Umbilical cord (tissue), 1 donor: ENCODE measurements at regions not wholly inside any gene's neighbourhood (a gene's known extent, or its start where the extent isn't known, plus 50 kb on each side); places are given as distances from the start of the nearest gene placed in this dataset.
A peak's percentile ranks its signal among the peaks of the same experiment; 100 is the strongest.

Experiments
- DNase-seq: peaks from one replicate; pipeline ENCODE4 v3.0.0-alpha.2; 2015; ENCODE audit warnings: low spot score

DNA sequence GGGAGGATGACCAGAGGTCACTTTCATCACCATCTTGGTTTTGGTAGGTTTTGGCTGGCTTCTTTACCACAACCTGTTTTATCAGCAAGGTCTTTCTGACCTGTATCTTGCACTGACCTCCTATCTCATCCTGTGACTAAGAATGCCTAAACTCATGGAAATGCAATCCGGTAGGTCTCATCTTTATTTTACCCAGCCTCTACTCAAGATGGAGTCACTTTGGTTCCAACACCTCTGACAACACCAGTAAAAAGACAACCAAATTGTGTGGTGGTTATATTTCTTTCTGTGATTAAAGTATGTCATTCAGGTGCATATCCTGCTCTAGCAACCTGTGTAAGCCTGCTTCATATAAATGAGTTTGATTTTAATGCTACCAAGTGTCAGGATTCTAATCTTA is 636.7 kb downstream of the PCDH7 start:
- DNase-seq: no peak

DNA sequence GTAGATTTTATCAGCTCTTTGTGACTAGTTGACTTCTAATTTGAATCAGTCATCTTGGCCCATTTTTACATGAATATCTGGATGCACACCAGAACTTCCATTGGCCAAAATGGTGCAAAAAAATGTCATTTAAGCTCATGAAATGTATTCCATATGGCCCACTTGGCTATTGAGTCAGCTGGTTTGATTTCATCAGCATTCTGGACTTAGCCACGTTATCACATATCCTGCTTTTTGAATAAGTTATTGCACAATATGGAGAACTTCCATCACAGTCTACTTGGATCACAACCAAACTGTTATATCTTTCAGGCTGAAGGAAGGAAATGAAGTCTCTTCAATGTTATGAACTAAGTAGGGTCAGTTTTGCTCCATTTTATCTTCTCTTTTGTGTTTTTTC is 640.6 kb downstream of the PCDH7 start:
- peak; percentile 26 for DNase-seq

DNA sequence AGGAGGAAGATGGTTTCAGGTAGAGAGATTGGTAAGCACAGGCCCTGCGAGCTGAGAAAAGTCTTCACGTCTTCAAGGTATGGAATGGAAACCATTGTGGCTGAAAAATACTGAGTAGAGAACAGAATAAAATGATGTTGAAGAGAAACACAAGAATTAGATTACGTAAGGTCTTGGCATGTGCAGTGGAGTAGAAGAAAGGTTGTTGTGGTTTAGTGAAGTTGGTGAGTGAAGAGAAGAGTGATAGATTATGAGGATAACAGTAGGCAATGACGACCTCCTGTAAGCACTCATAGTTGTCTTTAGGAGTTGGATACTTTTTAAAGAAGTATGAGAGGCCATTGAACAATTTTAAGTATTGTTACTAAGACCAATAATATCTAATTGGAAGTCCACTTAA is 642.6 kb downstream of the PCDH7 start:
- no peak for DNase-seq

DNA sequence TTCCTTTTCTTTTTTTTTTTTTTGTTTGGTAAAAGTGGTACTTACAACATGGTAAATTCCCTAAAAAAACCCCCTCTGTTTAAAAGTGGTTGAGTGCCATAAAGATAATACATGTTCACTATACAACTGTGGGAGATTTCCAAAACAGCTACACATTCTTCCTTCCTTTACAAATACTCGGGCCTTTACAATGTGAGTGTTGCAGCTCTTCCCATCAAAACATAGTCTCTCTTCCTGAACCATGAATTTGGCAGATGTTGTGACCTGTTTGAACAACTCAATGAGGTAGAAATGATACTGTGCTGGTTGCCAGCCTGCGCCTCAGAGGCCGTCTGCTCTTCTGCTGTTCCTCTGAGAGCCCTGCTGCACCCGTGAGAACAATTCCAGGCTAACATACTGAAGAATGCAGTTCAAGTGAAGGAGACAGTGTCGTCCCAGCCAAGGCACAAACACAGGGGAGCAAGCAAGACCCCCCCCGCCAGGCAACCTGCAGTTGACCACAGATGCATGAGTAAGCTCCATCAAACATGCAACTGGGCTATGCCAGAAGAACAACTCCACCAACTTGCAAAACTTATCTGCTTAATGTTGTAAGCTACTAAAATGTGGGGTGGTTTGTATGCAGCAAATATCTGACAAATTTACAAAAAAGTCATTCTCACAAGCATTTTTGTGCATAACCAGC is 645.0 kb downstream of the PCDH7 start:
- DNase-seq: no peak

DNA sequence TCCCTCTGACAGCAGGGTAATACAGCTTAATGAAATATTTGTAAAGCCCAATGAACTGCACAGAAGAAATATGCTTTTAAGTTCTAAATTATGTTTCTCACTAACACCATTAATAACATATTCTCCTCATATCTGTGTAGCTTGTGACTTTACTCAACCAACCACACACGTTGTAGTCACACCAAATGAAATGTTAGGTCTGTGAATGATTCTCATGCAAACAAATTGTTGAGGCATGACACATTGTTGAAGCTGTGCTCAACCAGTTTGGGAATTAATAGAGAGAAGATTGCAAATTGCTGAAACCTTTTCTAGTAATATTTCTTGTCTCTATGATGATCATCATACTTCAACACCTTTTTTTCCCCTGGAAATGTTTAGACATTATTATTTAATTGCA is 645.9 kb downstream of the PCDH7 start:
- DNase-seq: no peak

DNA sequence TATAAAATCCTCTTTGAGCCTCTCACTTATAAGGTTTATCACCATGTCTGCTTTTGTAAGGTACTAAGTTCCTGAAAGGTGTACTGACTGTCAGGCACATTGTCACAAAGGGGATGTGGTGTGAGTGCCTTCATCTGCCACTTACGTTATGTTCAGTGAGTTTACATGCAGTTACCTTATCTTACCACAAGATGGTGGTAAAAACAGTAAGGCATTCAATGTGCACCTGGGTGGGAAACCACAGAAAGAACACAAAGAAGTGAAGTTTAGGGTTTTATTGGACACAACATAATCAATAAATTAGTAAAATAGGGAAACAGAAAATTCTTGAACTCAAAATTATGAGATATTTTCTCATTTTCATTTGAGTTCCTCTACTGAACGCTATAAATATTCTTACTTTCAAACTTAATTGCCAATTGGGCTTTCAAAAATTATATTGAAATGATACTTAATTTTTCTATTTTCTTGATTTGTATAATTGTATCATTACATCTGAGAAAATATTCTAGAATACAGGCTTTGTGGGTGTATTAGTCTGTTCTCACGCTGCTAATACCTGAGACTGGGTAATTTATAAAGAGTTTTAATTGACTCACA is 650.8 kb downstream of the PCDH7 start:
- peak; percentile 52 for DNase-seq

DNA sequence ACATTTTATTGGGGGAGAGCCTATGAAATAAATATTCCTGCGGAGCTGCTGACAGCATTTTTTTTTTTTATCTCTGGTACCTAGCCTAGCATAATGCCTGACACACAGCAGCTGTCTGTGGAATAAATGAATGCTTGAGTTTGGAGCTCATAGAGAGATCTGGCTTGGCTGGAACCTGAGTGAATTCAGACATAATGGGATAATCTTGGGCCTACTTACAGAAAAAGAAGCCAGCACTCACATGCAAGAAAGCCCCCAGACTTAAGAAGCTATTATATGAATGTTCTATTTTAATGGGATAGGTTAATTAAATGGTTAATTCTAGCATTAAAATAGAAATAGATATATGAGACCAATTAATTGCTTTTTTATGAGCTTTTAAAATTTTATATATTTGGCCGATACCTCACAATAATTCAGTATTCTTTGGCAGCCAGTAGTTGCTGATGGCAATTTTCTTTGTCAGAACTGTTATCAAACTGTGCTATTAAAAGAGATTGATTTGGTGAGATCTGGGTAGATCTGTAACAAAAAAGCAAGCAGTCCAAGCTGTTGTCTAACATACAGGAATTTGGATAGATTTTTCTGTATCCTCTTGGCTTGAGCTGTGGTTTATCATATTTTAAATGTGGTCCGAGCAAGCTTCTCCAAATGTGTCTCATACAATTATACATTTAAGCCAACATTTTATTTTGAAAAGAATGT is 654.2 kb downstream of the PCDH7 start:
- DNase-seq: peak; percentile 5

DNA sequence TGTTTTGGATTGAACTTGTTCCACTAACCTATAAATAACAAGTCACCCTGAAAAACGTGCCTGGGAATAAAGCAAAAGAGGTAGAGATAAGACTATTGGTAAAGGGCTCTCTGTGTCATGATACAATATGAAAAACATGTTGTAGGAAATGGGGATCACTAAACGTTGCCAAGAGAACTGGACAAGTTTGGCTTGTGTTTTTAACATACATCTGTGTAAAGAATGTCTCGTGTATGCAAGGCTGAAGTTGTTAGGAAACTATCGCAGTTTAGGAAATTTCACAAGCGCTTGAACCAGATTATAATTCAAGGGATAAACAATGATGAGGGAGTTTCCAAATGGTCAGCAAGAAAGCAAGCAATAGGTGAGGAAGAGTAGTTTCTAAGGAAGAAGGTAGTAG is 655.8 kb downstream of the PCDH7 start:
- DNase-seq: no peak

DNA sequence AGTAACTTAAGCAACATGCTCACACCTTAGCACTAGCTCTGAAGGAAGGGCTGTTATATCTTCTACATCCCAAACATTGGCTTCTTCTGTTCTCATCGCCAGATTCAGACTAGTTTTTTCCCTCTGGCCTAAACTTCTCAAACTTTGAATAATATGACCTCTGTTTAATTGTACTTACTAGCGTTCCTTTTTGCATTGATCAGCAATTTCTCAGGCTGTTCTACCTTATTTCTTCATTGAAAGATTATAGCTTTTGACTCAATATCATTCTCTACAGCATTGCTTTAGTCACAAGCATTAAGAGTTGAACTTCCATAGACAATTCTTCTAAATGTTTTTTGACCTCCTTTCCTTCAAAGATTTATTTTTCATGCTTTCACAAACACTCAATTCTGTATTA is 659.2 kb downstream of the PCDH7 start:
- no peak for DNase-seq

DNA sequence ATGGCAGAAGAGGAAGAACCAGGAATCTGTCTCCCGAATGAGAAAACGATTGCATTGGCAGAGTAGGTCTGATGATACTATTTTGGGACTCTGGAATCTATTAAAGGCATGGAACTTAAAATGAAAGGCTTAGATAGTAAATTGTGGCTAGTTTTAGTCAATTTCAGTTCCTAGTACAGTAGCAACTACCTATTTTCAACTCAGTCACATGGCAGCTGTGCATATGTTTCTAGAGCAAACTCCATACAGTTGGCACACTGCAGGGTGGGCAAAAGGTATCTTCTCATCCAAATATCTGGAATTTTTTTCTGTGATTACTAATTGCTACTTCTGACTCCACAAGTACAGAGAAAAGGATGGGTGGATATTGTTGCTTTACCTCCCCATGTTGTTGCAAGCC is 663.6 kb downstream of the PCDH7 start:
- no peak for DNase-seq

DNA sequence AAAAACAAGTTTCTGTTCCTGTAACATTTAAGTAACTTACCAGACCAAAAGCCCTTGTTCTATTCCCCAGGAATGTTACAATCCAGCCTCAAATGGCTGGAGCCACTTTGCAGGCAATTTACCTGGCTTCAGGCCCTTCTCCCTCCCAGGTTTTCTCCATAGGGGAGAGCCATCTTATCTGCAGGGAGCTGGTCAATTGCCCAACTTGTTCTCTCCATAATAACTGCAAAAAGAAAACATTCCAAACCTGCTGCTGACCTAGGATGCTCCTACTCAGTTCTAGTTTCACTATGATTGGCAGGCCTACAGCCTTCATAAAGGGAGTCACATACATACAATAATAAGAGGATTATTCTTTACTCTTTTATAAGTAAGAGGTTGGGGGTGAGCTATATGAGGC is 670.7 kb downstream of the PCDH7 start:
- DNase-seq: no peak

DNA sequence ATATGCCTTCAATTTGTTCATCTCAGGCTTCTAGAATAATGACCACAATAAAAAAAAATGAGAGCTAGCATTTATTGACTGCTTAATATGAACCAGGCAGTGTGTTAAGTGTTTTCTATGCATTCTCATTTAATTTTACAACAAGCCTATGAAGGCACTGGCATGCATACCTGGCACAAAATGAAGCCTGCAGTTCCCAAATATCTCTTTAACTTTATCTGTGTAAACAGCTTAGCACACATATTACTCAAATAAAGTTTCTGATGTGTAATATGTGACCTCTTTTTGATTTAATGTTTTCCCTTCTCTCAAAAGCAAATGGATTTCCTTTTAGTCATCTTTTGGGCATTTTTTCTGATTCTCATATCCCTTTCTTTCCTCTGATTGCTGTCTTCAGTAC is 671.8 kb downstream of the PCDH7 start:
- no peak for DNase-seq

DNA sequence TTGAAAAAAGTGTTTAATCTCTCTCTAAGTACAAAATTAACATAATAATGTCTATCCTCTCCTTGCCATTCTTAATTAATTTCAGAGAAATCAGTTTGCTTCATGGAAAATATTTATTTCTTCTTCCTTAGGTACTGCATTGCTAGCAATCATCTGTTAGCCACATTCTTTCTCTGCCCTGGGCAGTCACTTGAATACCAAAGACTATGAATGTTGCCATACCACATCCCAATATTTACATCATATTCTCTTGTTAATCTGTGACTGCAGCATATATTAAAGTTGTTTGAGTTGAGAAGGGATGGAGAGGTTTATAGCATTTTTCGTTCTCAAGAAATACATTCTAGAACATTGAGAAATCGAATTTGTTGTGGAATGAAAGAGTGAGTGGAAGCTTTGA is 672.8 kb downstream of the PCDH7 start:
- no peak for DNase-seq

DNA sequence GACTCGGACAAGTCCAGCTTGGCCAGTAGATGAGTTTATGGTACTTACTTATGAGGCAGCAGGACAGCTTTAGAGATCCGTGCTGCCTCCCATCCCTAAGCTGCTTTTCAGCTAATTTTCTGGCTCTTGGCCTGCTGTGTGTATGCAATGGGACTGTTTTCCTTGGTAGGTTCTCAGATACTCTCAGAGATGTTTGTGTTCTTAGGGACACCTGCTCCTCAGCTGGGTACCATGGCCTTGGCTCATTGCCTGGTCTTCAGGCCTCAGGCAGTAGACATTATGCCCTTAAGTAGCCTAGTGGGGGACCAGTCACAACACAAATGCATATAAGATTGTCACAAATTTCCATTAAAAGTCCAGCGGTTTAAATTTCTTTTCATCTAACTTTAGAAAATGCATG is 688.0 kb downstream of the PCDH7 start:
- DNase-seq: no peak

DNA sequence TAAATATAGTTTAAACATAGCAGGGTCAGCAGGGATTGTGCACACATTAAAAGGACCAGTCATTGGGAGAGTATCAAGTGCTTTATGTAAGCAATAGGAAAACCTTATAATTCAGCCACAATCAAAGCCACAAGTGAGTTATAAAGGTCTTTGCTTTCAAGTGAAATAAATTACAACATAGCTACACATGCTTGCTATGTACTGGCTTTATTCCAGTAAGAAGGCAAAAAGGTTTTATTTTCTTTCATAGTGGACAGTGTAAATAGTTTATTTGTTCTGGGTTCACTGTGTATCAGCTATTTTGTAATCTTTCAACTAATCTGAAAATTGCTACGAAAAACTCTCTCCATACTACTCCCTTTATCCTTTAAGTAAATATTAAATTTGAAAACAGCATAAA is 691.4 kb downstream of the PCDH7 start:
- no peak for DNase-seq

DNA sequence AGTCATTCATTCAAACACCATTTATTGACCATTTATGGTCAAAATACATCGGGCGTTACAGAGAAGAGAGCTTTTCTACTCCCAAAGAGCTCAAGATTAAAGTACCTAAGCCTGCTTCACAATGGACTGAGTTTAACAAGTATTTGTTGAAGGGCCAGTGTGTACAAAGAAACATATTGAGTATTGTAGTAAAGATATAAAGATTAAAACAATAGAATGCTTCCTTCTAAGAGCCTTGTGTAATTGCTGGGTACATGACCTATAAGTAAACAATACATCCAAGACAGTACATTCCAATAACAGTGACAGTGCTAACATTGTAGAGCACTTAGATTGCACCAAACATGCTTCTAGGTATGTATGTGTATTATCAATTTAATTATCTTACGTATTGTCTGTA is 695.5 kb downstream of the PCDH7 start:
- DNase-seq: no peak

DNA sequence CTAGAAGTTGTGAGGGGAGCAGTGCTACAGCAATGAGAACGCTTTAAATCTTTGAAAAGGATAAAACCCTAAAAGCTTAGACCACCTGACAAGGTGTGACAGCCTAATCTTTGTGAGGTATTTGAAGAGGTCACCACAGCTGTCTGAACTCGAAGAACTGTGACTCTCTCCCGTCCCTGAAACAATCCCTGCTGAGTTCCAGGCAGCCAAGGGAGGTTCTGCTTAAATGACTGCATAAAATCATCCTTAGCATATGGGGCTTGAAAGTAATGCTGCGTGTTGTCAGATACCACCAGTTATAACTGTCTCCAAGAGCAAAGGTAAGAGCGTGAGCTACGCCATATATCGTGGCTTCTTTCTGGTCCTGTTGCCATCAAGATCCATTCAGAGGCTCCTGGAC is 696.3 kb downstream of the PCDH7 start:
- no peak for DNase-seq

DNA sequence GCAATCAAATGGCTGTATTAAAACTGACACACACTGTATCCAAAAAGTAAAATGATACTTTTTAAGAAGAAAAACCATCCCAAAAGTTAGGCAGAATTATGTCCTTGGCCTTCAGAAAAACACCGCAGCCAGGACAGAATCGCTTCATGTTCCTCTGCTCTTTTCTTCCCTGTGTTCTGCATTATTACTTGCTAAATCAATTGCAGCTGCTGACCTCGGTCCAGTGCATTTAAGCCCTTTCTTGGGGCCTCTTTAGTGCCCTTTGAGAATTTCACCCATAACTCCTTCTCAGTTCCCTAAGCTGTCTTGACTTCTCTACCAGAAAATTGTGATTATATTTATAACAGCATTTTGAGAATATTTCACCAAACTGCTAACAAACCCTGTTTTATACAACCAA is 696.9 kb downstream of the PCDH7 start:
- DNase-seq: no peak

DNA sequence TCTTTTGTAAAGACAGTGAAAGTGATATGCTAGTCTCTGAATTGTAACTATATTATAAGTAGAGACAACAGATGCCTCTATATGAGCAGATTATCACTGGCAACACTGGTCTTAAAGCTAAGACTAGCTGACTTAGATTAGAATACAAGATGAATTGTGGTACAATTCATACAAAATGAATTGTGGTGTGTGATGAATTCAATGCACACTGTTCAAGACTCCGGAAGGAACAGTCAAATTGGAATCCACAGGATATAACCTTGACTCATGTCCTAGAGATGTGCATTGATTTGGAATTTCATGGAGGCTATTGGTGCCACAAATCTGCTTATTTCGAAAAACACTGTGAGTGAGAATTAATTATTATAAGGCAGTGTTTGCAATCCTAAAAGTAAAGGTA is 701.8 kb downstream of the PCDH7 start:
- DNase-seq: no peak

DNA sequence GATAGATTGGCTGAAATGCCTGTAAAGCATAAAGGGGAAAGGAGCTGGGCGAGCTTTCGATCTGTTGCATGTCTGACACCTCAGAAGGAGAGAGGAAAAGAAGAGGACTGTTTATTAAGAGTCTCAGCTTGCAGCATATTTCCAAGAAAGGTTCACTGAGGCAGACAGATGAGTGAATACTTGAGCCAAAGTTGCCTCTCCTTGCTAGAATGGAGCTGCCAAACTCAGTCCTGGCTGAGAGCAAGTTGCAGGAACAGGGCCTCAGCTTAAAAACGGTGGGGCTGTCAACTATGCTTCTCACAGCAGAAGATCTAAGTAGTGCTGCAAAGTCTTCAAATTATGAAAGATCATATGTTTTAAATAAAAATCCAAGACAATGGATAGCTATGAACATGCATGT is 707.5 kb downstream of the PCDH7 start:
- DNase-seq: no peak

DNA sequence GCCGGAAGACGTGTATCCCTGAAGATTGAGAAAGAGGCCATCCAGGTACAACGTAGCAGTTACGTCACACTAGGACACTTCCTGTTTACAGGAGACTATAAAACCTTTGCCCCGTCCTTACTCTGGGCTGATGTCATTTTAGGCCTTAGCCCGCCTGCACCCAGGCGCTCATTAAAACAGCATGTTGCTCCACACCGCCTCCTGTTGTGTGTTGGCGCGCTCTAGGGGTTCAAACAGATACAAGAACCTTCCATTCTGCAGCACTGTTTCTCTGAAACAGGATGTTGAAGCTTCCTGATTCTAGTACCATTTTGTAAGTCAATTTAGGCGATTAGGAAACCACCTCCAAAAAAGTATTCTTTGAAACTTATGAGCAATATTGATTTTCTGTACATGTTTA is 722.1 kb downstream of the PCDH7 start:
- no peak for DNase-seq

DNA sequence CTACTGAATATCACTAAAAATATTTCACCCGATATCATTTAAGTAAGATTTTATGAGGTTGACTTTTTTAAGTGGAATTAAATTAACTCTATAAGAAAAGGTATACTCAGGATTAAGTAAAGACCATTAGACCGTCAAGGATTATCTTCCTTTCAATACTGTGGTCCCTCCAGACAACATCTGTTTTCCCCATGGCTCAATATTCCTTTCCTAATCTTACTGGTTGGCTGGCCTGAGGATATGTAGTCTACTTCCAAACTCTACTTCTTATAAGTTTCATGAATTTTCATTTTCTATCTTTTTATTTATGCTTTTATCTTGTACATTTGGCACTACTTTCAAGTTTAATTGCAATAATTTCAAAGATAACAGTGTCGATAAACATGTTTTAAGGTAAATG is 725.4 kb downstream of the PCDH7 start:
- DNase-seq: no peak

DNA sequence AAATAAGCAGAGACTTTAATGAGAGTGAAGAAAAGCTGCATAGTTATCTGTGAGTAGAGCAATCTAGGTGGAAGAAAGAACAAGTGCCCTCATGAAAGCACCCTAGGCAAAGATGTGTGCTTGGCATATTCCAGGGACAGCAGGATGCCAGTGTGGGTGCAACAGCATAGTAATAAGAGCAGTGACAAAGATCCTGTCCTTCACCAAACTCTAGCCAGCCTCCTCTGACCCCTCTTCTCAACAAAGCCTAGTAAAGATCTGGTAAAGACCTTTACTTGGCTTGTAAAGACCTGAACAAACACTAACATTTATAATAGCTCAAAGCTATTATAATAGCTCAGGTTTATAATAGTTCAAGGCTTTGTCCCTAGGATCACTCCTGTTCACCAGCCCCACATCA is 735.4 kb downstream of the PCDH7 start:
- DNase-seq: no peak
